ENCODE measurements at regions not wholly inside any gene's neighbourhood (a gene's known extent, or its start where the extent isn't known, plus 50 kb on each side); places are given as distances from the start of the nearest gene placed in this dataset.

DNA sequence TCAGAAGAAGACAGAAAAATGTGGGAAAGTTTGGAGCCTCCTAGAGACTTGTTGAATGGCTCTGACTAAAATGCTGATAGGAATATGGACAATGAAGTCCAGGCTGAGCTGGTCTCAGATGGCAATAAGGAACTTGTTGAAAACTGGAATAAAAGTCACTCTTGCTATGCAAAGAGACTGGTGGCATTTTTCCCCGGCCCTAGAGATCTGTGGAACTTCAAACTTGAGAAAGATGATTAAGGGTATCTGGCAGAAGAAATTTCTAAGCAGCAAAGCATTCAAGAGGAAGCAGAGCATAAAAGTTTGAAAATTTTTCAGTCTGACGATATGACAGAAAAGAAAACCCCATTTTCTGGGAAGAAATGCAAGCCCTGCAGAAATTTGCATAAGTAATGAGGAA is 159.3 kb downstream of the MREG start:
- DNase-seq (ENCODE audit: low read depth in 1 of 2, low spot score in 1 of 2): no peak
- TF ChIP-seq JUND (IDR thresholded peaks at IDR 0.05; ENCODE audit: low read depth): no peak
- in situ Hi-C loops (cut with HindIII; ENCODE audit: low pct_unique_long_range_greater_than_20kb, low sequenced_read_pairs): no loop called here

DNA sequence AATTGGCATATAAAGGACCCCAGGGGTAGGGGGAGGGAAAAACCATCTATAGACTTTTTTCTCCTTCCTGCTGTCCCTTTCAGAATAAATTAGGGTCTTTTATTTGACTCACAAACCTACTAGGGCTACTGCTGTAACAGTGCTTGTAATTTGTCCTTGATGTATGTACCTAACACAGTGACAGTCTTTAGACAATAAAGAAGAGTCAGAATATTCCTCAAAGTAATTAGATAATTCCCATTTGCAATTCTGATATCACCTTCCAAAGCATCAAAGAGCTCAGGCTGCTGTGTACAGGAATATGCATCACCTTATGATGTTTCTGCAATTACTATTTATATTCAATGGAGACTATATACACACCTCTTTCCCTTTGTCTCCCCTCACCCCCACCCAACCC is 161.7 kb downstream of the MREG start:
- TF ChIP-seq JUND (IDR thresholded peaks at IDR 0.05; ENCODE audit: low read depth): no peak
- DNase-seq (ENCODE audit: low read depth in 1 of 2, low spot score in 1 of 2): no peak
- in situ Hi-C loops (cut with HindIII; ENCODE audit: low pct_unique_long_range_greater_than_20kb, low sequenced_read_pairs): no loop called here

DNA sequence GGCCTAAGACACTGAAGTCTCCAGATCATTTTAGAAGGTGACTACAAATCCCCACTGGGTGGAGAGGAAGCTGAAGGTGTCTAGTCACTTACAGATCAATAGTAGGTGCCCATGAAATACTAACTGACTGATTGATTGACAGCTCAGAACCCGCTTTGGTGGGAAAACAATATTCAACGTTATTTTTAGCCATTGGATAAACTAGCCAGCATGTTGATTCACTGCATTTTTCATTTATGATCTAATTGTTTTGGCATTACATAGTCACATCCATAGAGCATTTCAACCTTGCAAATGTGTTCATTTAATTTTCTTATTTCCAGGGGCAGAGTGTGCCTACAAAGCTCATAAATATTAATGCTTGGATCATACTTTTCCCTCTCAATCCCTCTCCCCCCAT is 162.3 kb downstream of the MREG start:
- DNase-seq (ENCODE audit: low read depth in 1 of 2, low spot score in 1 of 2): no peak
- in situ Hi-C loops (cut with HindIII; ENCODE audit: low pct_unique_long_range_greater_than_20kb, low sequenced_read_pairs): no loop called here
- no peak for TF ChIP-seq JUND (IDR thresholded peaks at IDR 0.05; ENCODE audit: low read depth)

DNA sequence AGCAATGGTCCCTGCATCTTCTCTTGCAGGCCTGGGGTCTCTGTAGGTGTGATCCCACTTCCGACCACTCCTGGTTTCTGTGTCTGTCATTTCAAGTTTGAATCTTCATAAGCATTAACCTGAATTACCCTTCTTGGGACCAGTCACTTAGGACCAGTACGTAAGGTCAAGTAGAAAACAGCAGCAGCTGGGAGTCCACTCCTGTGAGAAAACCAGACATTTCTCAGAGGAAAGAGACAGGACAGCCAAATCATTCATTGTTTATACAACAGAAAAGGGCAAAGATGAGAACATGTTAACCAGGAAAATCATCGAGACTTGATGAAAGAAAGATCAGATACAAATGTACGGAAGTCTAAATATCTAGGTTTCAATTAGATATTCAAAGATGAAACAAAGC is 163.0 kb downstream of the MREG start:
- DNase-seq (ENCODE audit: low read depth in 1 of 2, low spot score in 1 of 2): no peak
- no peak for TF ChIP-seq JUND (IDR thresholded peaks at IDR 0.05; ENCODE audit: low read depth)
- in situ Hi-C loops (cut with HindIII; ENCODE audit: low pct_unique_long_range_greater_than_20kb, low sequenced_read_pairs): no loop called here

DNA sequence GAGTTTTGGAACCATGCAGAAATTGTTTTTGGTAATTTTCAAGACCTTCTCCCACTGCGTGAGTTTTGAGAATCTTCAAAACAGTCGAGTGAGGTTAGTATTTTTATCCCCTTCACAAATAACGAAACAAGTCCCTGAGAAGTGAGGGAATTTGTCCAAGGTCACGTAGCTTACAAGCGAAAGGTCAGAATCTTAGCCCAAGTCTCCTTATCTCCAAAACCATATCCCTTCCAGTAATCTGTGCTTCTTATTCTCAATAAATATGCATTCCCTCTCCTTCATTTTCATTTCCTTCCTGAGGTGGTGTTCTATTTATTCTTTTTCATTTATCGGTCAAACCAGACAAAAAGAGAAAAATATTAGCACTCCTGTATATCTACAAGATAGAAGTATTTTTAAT is 163.6 kb downstream of the MREG start:
- no peak for DNase-seq (ENCODE audit: low read depth in 1 of 2, low spot score in 1 of 2)
- in situ Hi-C loops (cut with HindIII; ENCODE audit: low pct_unique_long_range_greater_than_20kb, low sequenced_read_pairs): no loop called here
- no peak for TF ChIP-seq JUND (IDR thresholded peaks at IDR 0.05; ENCODE audit: low read depth)

DNA sequence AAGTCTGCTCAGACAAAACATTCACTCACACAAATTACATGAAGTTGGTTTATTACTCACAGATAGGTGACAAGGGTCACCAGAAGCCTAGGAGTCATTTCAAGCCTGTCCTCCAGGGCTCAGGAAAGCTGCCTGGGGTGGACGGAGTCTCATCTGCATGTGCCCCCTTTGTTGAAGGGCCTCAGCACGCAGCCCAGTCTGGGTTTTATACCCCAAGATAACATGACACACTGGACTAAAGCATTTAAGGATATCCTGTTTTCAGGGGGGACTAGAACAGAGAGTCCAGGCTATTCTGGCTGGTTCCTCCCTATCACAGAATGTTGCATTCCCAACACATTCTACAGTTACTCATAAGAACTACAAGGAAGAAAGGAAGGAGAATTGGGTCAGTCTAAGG is 164.7 kb downstream of the MREG start:
- no peak for TF ChIP-seq JUND (IDR thresholded peaks at IDR 0.05; ENCODE audit: low read depth)
- in situ Hi-C loops (cut with HindIII; ENCODE audit: low pct_unique_long_range_greater_than_20kb, low sequenced_read_pairs): no loop called here
- DNase-seq (ENCODE audit: low read depth in 1 of 2, low spot score in 1 of 2): no peak

DNA sequence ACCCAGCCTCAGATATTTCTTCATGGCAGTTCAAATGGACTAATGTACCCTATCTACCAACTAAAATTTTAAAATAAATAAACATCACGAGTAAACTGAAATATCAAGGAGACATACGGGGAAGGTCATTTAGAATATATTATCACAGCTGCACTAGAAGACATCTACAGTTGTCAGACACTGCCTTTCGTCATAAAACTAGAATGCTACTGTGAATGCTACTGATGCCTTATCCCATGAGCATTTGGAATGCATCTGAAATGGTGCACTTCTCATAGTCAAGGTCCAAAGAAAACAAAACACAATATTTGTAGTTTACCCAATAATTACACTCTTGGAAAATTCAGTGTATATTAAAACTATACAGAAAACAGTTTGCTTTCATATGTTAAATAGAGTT is 165.2 kb downstream of the MREG start:
- no peak for TF ChIP-seq JUND (IDR thresholded peaks at IDR 0.05; ENCODE audit: low read depth)
- no peak for DNase-seq (ENCODE audit: low read depth in 1 of 2, low spot score in 1 of 2)
- in situ Hi-C loops (cut with HindIII; ENCODE audit: low pct_unique_long_range_greater_than_20kb, low sequenced_read_pairs): no loop called here

DNA sequence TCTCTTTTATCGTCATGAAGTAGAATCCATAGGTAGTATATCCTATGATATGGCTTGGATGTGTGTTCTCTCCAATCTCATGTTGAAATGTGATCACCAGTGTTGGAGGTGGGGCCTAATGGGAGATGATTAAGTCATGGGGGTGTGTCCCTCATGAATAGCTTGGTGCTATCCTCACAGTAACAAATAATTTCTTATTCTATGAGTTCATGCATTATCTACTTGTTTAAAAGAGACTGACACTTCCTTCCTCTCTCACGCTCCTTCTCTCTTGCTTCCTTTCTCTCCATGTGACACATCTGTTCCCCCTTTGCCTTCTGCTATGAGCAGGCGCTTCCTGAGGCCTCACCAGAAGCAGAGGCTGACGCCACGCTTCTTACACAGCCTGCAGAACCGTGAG is 165.6 kb downstream of the MREG start:
- DNase-seq (ENCODE audit: low read depth in 1 of 2, low spot score in 1 of 2): no peak
- TF ChIP-seq JUND (IDR thresholded peaks at IDR 0.05; ENCODE audit: low read depth): no peak
- in situ Hi-C loops (cut with HindIII; ENCODE audit: low pct_unique_long_range_greater_than_20kb, low sequenced_read_pairs): no loop called here

DNA sequence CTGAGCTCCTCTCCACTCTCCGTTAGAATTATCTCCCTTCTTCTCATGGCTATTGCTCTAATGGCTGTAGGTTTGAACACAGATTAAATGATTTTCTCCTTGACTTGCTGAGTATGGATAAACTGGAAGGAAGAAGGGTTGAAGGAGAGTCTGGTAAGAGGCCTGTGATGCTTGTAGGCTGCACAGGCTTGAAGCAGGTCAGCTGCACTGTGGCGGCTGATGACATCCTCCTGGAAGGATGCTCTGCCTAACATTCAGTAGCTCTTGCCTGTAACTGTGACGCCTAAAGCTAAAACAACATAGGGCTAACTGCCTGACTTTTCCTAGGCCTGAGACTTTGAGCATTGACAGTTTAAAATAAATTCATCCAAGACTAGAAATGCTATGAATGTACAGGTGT is 166.3 kb downstream of the MREG start:
- no peak for TF ChIP-seq JUND (IDR thresholded peaks at IDR 0.05; ENCODE audit: low read depth)
- in situ Hi-C loops (cut with HindIII; ENCODE audit: low pct_unique_long_range_greater_than_20kb, low sequenced_read_pairs): no loop called here
- no peak for DNase-seq (ENCODE audit: low read depth in 1 of 2, low spot score in 1 of 2)

DNA sequence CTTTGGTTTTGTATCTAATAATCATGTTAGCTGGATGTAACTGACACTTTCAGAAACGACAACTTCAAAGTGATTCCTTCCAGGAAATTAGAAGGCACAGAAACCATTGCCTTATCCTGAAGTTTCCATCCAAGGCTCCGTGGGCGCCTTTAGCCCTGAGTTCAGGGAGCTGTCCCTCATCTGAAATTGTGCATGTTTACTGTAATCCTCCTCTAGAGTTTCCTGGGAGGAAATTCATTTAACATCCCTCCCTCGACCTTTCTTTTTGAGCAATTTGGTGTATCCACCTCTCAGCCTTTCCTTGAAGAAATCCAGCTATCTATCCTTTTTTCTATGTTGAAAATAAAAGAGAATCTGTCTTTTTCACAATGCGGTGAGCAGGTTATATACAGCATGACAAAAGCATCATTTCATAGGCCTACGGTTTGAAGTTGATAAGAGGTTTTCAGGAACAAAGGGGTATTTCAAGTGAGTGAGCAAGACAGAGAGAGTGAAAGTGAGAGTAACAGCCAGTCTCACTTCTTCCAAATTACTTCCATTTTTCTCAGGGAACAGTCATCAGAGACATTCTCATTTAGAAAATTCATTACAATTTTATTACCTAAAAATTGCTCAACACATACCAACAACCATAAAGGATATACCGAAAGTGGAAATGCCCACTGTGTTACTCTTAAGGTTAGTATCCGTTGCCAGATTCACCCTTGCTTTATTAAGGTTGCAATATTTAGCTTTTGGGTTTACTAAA is 167.3 kb downstream of the MREG start:
- TF ChIP-seq JUND (IDR thresholded peaks at IDR 0.05; ENCODE audit: low read depth): no peak

DNA sequence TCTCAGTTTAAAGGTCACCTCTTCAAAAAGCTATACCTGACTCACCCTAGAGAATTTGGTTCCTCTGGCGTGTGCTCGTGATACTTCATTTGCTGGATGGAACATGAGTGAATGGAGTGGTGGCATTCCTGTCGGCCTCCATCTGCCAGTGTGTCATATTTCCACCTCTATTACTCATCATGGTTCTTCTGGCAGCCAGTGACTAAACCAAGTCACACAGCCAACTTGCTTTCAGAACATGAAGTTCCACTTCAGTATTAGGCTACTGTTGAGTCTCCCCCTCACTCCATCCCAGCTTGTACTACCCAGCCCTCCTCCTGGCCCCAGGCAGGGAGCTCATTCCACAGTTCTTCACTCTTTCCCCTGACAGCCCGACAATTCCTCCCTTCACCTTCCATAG is 169.8 kb downstream of the MREG start:
- in situ Hi-C loops (cut with HindIII; ENCODE audit: low pct_unique_long_range_greater_than_20kb, low sequenced_read_pairs): no loop called here
- TF ChIP-seq JUND (IDR thresholded peaks at IDR 0.05; ENCODE audit: low read depth): no peak
- DNase-seq (ENCODE audit: low read depth in 1 of 2, low spot score in 1 of 2): no peak

More for the DNA sequence above, 167.3 kb downstream of the MREG start:
- in situ Hi-C loops (cut with HindIII; ENCODE audit: low pct_unique_long_range_greater_than_20kb, low sequenced_read_pairs): no loop called here
- no peak for DNase-seq (ENCODE audit: low read depth in 1 of 2, low spot score in 1 of 2)

DNA sequence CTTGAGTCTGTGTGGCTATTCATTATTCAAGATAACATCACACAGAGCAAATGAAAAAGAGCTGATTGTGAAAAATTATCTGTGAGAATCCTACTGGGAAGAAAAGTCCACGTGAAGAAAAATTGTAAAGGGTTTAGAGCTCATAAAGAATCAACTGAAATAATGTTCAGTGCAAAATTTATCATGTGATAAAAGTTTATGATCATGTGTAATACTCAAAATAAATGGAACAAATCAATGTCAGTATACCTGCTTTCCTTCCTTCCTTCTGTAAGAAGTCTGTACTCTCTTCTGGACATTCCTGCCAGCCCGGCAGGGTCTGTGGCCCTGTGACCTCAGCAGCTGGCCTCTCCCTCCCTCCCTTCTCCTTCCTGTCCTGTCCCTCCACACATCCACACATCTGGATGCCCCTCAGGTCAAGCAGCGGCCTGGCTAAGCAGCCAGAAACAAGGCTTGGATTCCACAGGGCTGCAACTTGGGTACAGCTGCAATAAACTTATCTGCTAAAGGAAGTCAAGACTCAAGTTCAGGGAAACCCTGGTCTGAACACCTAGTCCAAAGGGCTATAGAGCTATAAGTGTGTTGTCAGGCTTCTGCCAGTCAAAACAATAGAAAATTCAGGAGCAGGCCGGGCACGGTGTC is 172.1 kb downstream of the MREG start:
- TF ChIP-seq JUND (IDR thresholded peaks at IDR 0.05; ENCODE audit: low read depth): no peak
- in situ Hi-C loops (cut with HindIII; ENCODE audit: low pct_unique_long_range_greater_than_20kb, low sequenced_read_pairs): no loop called here
- DNase-seq (ENCODE audit: low read depth in 1 of 2, low spot score in 1 of 2): no peak

DNA sequence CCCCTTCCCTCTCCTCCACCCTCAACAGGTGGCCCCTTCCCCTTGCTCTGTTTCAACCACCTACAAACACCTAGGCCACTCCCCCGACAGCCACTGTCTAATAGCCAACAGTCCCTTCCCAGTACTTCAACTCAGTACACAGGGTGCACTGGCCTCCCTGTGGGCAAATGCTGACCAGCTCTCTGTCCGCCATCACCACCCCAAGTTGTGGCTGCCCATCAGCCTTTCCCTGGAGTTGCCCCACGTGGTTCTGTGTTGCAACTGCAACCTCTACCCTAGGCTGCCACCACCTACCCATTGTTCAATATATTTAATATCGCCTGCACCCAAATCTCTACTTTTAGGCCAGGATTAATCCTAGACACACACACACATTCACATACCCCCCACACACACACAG is 173.5 kb downstream of the MREG start:
- no peak for TF ChIP-seq JUND (IDR thresholded peaks at IDR 0.05; ENCODE audit: low read depth)

DNA sequence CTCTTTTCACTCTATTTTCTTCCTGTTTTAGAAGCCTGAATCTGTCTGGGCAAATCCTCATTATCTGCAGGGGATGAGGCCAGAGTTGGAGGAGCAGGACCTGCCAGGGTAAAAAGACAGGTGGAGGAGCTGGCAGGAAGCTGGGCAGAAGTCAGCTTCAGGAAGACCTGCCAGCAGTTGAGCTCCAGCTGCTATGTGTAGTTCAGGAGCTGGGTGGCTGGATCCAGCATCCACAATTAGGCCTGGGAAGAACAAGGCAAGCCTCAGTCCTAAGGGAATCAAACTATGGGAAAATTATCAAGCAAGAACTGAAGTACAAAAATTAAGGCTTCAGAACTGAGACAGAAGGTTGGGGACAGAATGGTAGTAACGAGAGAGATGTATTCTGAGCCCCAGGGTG is 174.0 kb downstream of the MREG start:
- no peak for TF ChIP-seq JUND (IDR thresholded peaks at IDR 0.05; ENCODE audit: low read depth)
- no peak for DNase-seq (ENCODE audit: low read depth in 1 of 2, low spot score in 1 of 2)
- in situ Hi-C loops (cut with HindIII; ENCODE audit: low pct_unique_long_range_greater_than_20kb, low sequenced_read_pairs): no loop called here

More for the DNA sequence above, 173.5 kb downstream of the MREG start:
- DNase-seq (ENCODE audit: low read depth in 1 of 2, low spot score in 1 of 2): no peak
- in situ Hi-C loops (cut with HindIII; ENCODE audit: low pct_unique_long_range_greater_than_20kb, low sequenced_read_pairs): no loop called here

All from T47D (cell line).